HG03097 (cell line): ENCODE measurements at regions not wholly inside any gene's neighbourhood (a gene's known extent, or its start where the extent isn't known, plus 50 kb on each side); places are given as distances from the start of the nearest gene placed in this dataset.

Source experiments
- ATAC-seq: cut with Tn5 transposase; IDR thresholded peaks from one replicate; pipeline ENCODE4 v1.9.1; 2021; ENCODE audit not compliant: unreplicated experiment, low FRiP score

DNA sequence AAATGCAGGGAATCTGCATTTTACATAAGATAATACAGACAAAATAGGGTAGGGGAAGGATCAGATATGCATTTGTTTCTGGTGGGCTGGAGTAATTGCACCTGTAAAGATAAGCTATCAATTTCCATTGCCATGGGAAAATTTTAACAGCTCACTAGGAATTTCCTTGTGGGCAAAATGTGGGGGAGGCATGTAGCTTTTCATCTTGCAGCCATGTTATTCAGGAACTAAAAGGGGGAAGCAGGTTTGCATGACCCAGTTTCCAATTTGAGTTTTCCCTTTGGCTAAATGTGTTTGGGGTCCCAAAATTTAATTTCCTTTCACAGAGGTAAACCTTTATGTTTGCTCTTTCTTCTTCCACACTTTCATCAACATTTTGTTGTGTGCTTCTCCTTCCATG lies 624.4 kb downstream of the NYAP2 start:
- no peak for ATAC-seq

DNA sequence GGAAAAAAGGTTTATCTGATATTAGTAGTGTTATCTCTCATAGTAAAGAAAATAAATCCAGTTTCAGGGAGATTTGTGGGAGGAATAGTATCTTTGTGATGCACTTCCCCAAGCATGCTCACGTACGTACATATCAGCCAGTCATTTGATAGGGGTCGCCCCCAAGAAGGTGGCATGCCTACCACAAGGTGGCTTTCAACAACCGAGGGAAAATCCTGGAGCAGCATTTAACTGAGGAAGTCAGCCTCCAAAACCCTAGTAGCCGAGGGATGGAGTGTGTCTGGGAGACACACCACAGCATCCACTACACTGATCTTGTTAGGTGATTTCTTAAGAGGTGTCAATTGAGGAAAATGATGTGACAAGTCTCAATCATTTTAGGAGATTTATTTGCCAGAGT lies 623.9 kb downstream of the NYAP2 start:
- no peak for ATAC-seq

DNA sequence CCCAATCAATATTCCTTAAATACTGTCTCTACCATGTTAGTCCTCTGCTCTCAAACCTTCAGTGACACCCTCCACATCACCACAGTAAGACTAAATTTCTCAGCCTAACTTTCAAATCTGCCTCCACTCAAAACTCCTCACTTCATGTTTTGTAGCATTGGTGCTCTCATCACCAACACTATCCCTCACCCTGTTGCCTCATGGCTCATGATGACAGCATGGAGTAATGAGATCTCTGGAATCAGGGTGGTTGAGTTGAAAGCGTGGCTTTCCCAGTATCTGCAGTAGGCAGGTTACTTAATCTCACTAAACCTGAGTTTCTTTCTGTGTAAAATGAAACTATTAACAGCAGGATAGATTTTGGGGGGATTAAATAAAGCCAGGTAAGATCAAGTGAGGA lies 621.4 kb downstream of the NYAP2 start:
- no peak for ATAC-seq

DNA sequence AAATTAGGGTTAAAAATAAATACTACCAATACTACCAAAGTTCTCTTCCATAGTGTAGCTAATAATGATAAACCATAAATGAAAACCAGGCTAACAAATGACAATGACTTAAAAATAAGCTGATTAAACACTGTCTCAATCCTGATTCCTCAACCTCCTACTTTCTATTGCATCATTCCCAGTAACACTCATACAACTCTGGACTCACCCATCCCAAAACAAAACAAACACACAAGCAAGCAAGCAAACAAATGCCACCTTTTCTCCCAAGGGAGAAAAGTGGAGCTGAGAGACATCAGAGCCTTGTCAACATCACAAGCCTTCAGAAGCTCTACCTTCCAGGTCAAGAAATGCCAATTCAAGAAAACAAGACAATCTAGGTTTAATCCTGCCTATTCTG lies 620.7 kb downstream of the NYAP2 start:
- ATAC-seq = no peak

DNA sequence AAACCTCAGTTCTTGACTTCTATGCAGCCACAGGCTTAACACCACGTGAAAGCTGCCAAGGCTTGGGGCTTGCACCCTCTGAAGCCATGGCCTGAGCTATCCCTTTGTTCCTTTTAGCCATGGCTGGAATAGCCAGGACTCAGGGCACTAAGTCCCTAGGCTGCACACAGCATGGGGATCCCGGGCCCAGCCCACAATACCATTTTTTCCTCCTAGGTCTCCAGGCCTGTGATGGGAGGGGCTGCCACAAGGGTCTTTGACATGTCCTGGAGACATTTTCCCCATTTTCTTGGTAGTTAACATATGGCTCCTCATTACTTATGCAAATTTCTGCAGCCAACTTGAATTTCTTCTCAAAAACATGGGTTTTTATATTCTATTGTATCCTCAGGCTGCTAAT lies 619.1 kb downstream of the NYAP2 start:
- ATAC-seq = no peak

DNA sequence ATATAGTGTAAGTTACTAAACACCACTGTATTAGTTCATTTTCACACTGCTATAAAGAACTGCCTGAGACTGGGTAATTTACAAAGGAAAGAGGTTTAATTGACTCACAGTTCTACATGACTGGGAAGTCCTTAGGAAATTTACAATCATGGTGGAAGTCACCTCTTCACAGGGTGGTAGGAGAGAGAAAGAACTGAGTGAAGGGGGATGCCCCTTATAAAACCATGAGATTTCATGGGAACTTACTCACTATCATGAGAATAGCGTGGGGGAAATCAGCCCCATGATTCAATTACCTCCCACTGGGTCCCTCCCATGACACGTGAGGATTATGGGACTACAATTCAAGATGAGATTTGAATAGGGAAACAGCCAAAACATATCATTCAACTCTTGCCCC lies 618.0 kb downstream of the NYAP2 start:
- no peak for ATAC-seq

DNA sequence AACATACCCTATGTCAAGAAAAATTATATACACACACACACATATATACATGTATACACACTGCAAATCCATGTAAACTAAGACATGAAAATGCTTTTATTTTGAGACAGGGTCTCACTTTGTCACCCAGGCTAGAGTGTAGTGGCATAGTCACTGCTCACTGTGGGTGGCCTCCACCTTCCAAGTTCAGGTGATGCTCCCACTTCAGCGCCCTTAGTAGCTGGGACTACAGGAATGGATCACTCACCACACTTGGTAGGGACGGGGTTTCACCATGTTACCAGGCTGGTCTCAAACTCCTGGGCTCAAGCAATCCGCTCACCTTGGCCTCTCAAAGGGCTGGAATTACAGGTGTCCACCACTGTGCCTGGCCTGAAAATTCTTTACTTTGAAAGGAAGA lies 617.6 kb downstream of the NYAP2 start:
- no peak for ATAC-seq

DNA sequence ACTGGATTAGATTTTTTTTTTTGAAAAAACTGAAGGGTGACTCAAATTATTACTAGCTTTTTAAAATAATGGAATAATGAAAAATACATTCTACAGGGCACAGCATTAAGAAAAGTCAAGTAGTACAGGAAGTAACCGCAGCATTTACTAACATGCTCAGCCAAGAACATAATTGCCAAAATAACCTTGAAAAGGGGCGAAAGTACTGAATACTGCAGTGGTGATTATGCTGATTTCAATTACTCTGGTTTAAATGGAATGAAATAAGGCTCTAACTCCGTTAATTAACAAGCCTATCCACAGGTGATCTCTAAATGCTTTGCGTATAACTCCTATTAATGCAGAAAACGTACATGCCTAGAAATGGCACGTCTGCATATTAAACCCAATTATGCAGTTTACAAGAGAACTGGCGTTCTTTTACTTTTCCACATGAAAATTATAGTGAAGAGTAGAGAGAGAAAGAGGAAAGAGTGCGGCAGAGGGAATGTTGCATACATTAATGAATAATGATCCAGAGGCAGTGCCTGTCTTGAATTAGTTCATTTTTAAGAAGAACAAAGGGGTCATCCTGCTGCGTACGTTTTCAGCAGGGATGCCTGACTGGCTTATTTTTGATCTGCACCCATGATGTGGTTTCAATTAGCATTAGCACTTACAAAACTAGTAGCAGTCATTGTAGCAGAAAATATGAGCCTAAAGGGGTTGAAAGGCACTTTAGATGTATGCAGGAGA lies 612.4 kb downstream of the NYAP2 start:
- ATAC-seq = no peak

DNA sequence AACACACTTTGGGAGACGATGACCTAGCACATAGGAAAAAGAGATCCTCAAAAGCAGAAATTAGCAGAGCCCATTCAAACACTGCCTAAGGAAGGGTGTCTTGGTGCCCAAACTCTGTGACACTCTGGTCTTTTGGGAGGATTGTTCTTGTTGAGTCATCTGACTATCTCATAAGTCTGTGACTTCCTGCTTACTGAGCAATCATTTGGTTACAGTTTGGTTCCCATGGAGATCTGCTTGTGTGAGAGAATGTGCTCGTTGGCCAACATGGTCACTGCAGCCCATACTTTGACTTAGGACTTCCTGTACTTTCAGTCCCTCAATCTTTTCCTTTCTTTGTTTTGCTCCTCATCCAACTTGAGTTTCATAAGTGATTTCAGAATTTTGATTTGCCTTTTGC lies 602.9 kb downstream of the NYAP2 start:
- no peak for ATAC-seq

DNA sequence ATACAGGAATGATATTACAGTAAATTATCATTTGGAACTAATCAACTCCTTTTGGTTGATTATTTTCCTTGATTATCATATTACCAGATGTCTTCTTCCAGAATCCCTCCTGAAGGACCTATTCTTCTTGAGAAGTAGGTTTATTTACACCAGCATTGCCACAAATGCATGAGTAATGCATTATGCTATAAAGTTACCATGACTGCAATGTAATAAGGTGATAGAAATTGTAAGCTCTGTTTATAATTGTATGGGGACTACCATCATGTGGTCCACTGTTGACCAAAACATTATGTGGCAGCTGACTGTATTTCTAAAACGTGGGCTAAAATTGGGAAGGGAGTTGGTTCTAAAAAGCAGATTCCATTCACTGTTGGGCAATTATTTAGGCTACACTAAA lies 602.2 kb downstream of the NYAP2 start:
- ATAC-seq = no peak

DNA sequence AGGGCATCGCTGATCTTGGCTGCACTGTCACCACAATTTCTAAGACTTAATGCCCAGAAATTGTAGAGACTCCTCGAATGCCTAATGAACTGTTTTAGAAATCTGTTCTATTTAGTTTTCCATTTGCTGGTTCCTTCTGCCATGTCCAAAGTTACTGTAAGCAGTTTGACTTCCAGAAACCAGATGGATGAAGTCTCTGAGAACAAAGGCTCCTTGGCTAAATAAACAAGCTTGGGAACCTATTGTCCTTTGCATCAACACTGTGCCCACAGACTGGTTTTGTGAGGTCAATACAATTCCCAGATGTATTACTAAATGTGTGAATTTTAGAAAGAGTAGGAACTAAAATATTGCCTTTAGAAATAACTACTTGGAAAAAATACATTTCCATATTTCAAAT lies 600.2 kb downstream of the NYAP2 start:
- ATAC-seq = no peak

DNA sequence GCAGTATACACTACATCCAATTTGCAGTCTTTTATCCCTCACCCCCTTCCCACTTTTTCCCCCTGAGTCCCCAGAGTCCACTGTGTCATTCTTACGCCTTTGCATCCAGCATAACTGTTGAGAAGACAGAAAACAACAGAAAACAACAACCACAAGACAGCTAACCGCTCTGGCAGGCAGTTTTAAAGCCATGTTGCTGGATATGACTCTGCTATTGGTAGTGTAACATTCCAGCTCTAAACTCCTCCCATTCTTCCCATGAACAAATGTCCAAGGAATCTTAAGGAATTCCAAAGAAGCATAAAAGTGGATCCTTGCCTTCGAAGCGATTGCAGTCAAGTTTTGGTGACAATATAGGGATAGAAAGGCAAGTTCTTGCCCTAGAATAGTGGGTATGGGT lies 599.1 kb downstream of the NYAP2 start:
- ATAC-seq = no peak

DNA sequence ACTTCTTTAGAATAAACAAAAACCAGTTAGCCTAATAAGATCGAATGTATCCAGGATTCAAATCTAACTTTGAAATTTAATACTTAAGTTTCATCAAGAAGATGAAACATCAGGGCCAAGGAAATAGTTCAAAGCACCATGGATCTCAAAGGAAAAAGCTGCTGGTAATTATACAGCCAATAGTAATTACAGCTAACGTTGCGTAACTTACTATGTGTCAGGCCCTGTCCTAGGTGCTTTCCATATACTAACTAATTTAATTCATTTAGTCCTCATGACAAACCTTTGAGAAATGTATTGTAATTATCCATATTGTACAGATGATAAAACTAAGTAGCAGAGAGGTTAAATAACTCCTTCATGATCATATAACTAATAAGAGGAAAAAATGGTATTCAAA lies 598.6 kb downstream of the NYAP2 start:
- ATAC-seq = no peak

DNA sequence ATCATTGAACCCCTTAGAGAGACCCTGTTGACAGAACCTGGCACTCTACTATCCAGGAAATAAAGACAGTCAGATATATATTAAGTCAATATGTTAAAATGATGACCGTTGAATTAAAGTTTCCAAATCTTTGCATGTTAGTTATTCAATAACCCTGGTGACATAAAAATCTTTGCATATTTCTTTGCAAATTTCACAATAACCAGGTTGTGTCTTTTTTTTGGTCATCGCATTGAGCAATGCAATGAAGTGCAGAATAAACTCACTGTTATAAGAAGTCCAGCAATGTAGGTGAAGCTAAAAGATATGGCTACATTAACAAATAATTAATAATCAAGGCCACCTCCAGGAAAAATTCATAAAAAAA lies 596.9 kb downstream of the NYAP2 start:
- ATAC-seq = no peak

DNA sequence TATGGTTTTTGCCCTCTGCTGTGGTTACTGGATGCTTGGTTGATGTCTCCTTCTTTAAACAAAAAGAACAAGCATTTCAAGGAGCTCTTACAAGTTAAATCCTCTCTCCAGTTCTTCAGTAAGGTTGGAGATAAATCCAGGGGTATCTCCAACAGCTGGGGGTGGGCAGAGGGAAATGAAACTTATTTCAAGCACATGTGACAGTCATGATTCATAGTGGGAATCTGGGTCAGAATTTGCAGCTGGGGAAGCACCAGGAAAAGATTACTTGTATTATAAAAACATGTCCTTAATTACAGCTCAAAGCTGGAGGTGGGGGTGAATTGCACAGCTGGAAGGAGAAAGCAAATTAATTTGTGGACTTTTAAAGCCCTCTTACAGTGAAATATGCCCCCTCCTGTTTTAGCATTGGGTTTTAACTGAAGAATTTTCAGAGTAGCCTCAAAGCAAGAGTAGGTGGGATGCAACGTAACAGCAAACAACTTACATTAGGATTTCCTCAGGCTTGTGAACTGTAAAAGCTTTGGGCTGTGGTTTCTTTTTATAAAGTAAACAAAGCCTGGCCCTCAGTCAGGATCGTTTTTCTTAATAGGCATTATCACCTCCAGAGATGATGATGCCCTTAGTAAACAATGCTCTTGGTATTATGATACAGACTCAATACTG lies 596.4 kb downstream of the NYAP2 start:
- no peak for ATAC-seq

DNA sequence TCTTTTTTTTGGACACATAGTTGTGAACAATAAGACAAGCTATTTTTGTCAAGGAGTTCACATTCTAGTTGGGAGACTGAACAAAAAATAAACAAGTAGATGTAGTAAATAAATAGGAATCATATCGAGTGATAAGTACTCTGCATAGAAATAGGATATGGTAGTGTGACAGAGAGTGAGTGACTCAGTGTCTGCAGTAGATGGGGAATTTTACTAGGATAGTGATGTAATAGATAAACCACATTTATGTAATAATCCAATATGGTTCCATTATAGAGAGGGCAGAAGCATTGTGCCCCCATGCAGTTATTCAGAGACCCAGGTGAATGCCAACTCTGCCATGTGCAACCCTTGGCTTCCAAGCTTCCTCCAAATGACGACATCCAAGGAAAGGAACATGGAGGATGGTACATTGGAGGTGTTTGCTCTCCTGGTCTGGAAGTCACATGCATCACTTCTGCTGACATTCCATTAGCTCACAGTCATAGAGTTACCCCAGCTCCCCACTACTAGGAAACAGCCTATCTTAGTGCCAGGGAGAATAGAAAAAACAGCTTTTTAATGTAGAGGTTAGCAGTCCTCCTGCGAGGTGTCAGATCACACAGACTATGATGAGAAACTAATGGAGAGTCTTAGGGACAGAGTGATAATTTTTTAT lies 595.4 kb downstream of the NYAP2 start:
- no peak for ATAC-seq

DNA sequence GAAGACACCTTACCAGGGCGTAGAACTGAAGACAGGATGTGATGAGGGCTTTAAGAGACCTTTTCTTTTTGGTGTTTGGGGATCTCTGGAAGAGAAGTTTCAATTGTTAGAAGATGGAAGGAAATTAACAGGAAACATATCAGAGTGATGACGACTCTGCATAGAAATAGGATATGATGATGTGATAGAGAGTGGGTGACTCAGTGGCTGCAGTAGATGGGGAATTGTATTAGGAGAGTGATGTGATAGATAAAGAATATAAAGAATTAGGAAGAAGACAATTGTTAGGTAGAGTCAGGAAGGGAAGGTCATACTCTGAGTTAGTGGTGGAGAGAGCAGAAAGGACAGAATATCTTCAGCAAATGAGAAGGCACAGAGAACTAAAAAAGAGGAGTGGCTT lies 593.9 kb downstream of the NYAP2 start:
- no peak for ATAC-seq

DNA sequence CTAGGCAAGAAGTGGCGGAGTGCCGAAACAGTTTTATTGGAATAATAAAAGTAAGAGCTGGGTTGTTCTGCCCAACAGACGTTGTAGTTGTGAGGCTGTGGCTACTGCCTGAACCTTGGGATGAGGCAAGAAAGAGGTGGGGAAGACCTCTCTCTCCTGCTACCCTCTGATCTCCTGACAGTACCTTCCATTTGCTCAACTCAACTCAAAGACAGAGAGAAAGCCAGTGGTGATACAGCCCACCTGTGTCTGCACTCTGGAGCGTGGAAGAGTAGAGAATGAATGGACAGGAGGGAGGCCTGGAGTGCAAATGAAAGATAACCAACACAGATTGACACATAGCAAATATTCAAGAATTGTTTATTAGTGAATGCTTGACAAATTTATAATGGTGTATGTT lies 590.3 kb downstream of the NYAP2 start:
- no peak for ATAC-seq

DNA sequence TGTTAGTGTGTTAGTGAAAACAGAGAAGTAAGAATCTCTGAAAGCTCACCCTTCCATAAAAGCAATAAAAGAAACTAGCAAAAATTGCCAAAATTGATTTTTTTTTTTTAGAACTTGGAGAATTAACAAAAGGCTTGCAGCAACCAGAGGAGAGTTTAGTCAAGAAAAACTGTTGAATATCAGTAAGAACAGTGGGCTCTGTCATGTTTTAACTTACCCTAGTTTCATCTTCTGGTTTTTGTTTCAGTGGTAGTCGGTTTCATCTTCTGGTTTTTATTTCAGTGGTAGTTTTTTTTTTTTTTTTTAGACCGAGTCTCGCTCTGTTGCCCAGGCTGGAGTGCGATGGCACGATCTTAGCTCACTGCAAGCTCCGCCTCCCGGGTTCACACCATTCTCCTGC lies 580.9 kb downstream of the NYAP2 start:
- no peak for ATAC-seq

DNA sequence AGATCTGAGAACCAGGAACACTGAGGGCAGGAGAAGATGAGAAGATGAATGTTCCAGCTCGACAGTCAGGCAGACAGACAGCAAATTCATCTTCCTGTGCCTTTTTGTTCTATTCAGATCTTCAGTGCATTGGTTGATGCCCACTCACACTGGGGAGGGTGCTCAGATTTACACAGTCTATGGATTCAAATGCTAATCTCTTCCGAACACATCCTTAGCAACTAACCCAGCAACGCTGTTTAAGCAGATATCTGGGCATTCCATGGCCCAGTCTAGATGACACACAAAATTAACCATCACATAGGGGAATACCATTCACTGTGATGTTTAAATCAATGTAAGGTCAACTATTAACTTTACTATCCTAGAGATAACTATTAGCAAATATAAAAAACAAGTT lies 571.9 kb downstream of the NYAP2 start:
- ATAC-seq = no peak

DNA sequence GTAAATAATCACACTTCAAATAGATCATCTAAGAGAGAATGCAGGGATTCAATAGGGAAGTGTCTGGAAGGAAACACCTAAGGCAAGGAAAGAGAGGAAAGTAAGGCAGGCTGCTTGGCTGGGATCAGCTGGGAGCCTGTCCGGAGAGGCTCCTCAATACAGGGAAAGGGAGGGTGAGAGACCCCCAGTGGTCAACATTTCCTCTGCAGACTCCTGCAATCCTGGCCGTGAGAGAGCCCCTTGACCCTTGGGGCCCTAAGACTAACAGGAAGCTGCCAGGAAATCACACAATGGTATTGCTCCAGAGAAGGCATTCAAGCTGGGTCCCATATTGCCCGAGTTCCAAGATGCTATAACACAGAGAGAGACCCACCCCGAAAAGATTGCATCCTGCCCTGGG lies 549.4 kb downstream of the NYAP2 start:
- no peak for ATAC-seq

DNA sequence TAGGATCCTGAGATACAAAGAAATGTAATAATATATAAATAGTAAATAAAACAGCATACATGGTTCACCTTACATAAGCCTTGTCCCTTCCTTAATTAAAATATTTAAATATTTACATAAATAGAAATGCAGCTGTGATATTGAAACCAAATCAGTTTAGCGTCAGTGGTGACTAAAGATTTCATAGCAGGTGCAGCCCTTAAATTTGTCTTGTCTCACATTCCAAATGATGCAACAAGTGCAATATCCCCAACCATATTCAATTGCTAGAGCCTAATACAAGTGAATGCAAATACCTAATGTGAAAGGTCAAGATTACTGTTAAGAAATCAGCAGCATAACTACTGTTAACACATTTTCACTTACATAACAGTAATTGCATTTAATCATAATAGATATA lies 539.5 kb downstream of the NYAP2 start:
- ATAC-seq = no peak
